ENCODE measurements at regions not wholly inside any gene's neighbourhood (a gene's known extent, or its start where the extent isn't known, plus 50 kb on each side); places are given as distances from the start of the nearest gene placed in this dataset.
"Not testable (repeated sequence)": the region's sequence is repeated elsewhere in the genome, so short reads cannot be mapped to it uniquely, and the experiment has no call there.

GRCh38 chr9:106060885-106061284 lies 366.5 kb downstream of the TMEM38B start:
- no peak for DNase-seq

- no peak for DNase-seq
These were observed 367.9 kb downstream of the TMEM38B start for GRCh38 chr9:106062250-106062649.

GRCh38 chr9:106065136-106065535 lies 370.8 kb downstream of the TMEM38B start:
- no peak for DNase-seq

- DNase-seq: no peak
These were observed 371.4 kb downstream of the TMEM38B start for GRCh38 chr9:106065579-106066214.

GRCh38 chr9:106066940-106067524 lies 372.7 kb downstream of the TMEM38B start:
- DNase-seq: no peak

DNA sequence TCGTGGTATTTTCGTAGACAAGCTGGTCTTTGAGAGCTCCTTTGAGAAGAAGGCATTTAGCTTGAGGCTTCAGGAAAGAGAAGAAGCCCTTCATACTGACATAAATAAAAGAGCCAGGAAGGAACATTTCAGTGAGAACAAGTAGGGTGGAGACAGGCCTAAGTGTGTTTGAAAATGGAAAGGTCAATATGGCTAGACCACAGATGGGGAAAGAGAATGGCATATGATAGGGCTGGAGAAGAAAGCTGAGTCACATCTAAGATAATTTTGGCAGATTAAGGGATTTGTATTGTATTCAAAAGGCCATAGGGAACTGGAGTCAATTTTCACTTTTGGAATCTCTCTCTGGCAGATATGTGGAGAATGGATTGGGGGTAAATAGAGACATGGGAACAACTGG lies 374.9 kb downstream of the TMEM38B start:
- no peak for DNase-seq

GRCh38 chr9:106072421-106072820 lies 378.1 kb downstream of the TMEM38B start:
- DNase-seq: no peak

- DNase-seq: no peak
These were observed 379.7 kb downstream of the TMEM38B start for GRCh38 chr9:106074006-106074405.

- no peak for DNase-seq
These were observed 381.1 kb downstream of the TMEM38B start for GRCh38 chr9:106075236-106075959.

DNA sequence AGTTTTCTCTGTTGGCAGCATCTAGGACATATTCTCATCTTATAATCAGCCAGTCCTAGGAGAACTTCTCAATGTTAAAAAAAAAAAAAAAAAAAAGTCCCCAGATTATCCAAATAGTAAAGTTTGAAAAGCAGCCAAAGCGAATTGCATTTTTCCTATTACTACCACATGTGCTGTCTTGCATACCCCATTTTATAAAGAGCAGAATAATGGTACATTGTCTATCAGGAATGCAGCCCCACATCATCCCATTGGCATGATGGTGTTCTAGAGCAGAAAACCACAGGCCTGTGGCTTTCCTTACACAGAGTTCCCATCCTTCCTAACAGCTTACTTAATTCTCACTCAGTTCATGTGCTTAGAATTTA lies 381.6 kb downstream of the TMEM38B start:
- no peak for DNase-seq

GRCh38 chr9:106076711-106077110 lies 382.4 kb downstream of the TMEM38B start:
- no peak for DNase-seq

- DNase-seq: no peak
These were observed 383.4 kb downstream of the TMEM38B start for GRCh38 chr9:106077731-106078130.

- no peak for DNase-seq
These were observed 388.3 kb downstream of the TMEM38B start for GRCh38 chr9:106082621-106083020.

DNA sequence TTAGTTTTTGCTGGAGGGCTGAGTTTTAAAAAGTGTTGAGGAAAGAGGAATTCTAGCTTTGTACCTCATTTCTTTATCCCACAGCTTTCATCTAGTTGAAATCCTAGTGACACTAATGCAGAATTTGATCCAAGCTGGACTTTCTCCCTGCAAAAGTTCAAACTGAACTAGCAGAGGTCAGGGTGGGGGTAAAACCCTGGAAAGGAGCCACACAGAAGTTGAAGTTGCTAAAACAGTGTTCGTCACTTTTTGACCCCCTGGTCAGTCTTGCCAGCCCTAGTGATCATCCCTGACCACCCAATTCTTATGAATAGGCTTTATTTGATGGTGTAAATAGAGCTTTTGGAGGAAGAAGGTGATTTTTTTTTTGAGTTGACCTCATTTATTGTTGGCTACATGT lies 390.4 kb downstream of the TMEM38B start:
- no peak for DNase-seq

DNA sequence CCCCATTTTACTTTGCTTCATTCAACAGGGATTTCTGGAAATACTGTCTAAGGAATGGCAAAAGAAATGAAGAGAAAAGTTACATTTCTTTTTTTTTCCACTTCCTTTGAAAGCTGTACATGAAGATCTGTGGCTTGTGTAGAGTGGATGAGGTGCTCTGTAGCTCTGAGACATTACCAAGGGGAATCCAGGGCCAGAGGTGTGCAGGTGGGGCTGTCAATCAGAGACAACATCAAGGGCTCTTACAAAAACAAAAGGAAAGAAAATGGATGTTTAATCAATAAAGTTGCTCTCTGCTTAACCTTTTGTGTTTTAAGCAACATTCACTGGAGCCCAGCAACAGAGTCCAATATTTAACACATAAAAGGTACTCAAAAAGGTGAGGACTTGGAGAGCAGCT lies 391.1 kb downstream of the TMEM38B start:
- DNase-seq: no peak

GRCh38 chr9:106092083-106092482 lies 397.7 kb downstream of the TMEM38B start:
- no peak for DNase-seq

- no peak for DNase-seq
These were observed 408.5 kb downstream of the TMEM38B start for GRCh38 chr9:106102821-106103220.

- no peak for DNase-seq
These were observed 410.5 kb downstream of the TMEM38B start for GRCh38 chr9:106104887-106105286.

- no peak for DNase-seq
These were observed 412.1 kb downstream of the TMEM38B start for GRCh38 chr9:106106396-106106795.

DNA sequence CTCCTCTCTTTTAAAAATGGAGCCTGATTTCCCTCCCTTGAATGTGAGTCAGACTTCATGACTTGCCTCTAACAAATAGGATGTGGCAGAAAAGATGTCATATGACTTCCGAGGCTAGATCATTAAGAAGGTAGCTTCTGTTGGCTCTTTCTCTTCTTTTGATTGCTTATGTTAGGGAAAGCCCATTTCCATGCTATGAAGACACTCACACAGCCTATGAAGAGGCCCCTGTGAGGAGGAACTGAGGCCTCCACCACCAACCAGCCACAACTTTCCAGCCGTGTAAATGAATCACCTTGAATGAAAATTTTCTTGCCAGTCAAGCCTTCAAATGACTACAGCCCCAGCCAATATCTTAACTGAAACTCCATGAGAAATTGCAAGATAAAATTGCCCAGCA lies 413.4 kb downstream of the TMEM38B start:
- no peak for DNase-seq

GRCh38 chr9:106109706-106110105 lies 415.4 kb downstream of the TMEM38B start:
- DNase-seq: not testable (repeated sequence)

DNA sequence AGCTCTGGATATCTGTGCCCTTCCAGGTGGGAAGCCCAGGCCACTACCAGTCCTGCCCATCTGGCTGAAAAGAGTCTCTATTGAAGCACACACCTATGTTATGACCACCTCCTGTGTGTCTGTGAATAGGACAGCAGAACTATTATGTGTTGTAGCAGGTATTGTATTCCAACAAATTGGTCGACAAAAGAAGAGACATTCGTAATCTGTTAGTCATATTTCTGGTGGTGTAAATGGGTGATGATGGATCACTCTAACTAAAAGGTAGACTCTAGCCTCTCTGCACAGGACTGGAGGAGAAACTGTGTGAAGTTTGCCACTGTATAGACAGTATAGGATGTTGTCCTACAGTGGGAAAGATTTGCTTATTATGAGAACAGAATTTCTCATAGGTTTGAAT lies 416.1 kb downstream of the TMEM38B start:
- no peak for DNase-seq

GRCh38 chr9:106111039-106111730 lies 416.8 kb downstream of the TMEM38B start:
- no peak for DNase-seq

GRCh38 chr9:106112935-106113334 lies 418.6 kb downstream of the TMEM38B start:
- DNase-seq: no peak

Measured in AML-193 (cell line).